Nephron progenitor cell (in vitro differentiated cells): ENCODE measurements at regions not wholly inside any gene's neighbourhood (a gene's known extent, or its start where the extent isn't known, plus 50 kb on each side); places are given as distances from the start of the nearest gene placed in this dataset.

ENCODE experiments used
- DNase-seq: peaks from one replicate; pipeline ENCODE4 v3.0.0; 2021
- H3K27ac Mint-ChIP-seq: 2 replicates; pipeline ENCODE4 v1.8.0; 2021; ENCODE audit warnings: mild to moderate bottlenecking, moderate library complexity, mixed read lengths
- H3K27me3 Mint-ChIP-seq: 2 replicates; pipeline ENCODE4 v1.8.0; 2021; ENCODE audit warnings: mild to moderate bottlenecking, low read depth, mixed read lengths; ENCODE audit not compliant: poor library complexity
- H3K36me3 Mint-ChIP-seq: 2 replicates; pipeline ENCODE4 v1.8.0; 2021; ENCODE audit warnings: low read depth, mixed read lengths
- H3K4me1 Mint-ChIP-seq: 2 replicates; pipeline ENCODE4 v1.8.0; 2021; ENCODE audit warnings: mixed read lengths
- H3K4me3 Mint-ChIP-seq: 2 replicates; pipeline ENCODE4 v1.8.0; 2021; ENCODE audit warnings: mild to moderate bottlenecking, moderate library complexity, mixed read lengths
- H3K9me3 Mint-ChIP-seq: 2 replicates; pipeline ENCODE4 v1.8.0; 2021; ENCODE audit warnings: mild to moderate bottlenecking, moderate library complexity, mixed read lengths
- CTCF ChIP-seq: fragments of 200-600 bp; sonication (generic); IDR thresholded peaks from 2 replicates; pipeline ENCODE4 v1.5.0; 2021; ENCODE audit warnings: antibody characterized with exemption

DNA sequence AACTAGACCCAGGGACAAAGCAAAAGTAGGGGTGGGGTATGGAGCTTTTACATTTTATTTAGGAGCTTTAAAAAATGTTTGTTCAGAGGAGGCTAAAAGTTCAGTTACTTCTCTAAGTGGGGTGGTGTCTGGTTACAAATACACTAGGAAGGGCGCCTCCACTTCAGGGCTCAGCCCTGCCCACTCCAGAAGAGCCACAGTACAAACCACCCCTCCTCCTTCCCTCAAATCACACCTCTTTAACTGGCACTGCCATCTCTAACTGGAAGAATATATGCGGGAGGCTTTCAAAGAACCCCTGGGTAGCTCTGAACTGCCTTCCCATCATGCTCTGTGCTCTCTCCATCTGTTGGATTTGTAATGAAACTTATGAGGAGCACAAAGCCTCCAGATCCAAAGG is 98.8 kb upstream of the NFIB start:
- H3K9me3 Mint-ChIP-seq, result peaks cover 11% of the 10 kb centered on the region
- H3K36me3 Mint-ChIP-seq, result no peaks in the 10 kb centered on the region
- TF ChIP-seq CTCF, result no peak
- H3K4me3 Mint-ChIP-seq, result no peak overlapping the region
- peaks cover 20% of the 10 kb centered on the region for H3K4me1 Mint-ChIP-seq
- H3K27me3 Mint-ChIP-seq, result peaks cover 3% of the 10 kb centered on the region
- DNase-seq, result no peak
- peak overlapping the region; percentile 44 for H3K27ac Mint-ChIP-seq

DNA sequence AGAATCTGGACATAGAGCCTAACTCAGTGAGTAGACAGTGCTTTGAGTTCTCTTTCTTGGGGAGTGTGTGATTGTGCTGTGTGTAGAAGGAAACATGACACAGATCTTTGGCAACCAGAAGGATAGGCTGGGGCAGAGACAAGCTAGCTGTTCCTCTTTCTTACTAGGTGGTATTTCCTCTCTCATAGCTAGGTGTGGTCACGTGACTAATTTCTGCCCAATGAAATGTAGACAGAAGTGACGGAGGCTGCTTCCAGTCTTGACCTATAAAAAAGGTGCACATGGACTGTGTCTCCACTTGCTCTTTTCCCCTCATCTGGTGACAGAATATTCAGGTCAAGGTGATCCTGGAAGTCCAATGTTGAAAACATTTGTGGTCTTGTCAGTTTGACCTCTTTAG is 92.5 kb upstream of the NFIB start:
- DNase-seq, result no peak
- H3K4me3 Mint-ChIP-seq, result no peak overlapping the region
- no peaks in the 10 kb centered on the region for H3K27me3 Mint-ChIP-seq
- no peaks in the 10 kb centered on the region for H3K36me3 Mint-ChIP-seq
- H3K27ac Mint-ChIP-seq, result no peak overlapping the region
- H3K9me3 Mint-ChIP-seq, result no peaks in the 10 kb centered on the region
- no peak for TF ChIP-seq CTCF
- H3K4me1 Mint-ChIP-seq, result peaks cover 8% of the 10 kb centered on the region

DNA sequence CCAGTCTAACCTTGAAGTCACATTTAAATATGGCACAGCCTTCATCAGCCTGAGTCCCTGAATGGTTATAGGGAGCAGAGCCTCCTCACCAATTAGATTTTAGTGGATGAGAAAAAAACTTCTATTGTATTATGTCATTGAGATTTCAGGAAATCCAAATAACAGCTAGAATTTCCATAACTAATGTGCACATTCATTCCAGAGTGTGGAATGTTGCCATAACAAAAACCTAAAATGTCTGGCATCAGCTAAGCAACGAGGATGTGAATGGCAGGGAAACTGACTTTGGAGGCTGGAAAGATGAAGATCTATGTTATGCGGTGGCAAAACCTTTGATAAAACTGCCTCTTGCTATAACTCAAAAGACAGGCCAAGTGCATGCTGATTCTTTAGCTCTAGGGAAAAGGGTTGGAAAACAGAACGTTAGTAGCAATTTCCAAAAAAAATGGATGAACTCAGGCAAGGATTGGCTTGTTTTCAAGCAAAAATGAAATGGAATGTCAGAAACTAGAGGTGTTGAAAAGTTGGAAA is 91.3 kb upstream of the NFIB start:
- H3K27ac Mint-ChIP-seq, result no peak overlapping the region
- H3K9me3 Mint-ChIP-seq, result no peaks in the 10 kb centered on the region
- DNase-seq, result no peak
- no peaks in the 10 kb centered on the region for H3K36me3 Mint-ChIP-seq
- H3K4me1 Mint-ChIP-seq, result peaks cover 3% of the 10 kb centered on the region
- H3K4me3 Mint-ChIP-seq, result no peak overlapping the region
- TF ChIP-seq CTCF, result no peak
- H3K27me3 Mint-ChIP-seq, result no peaks in the 10 kb centered on the region

DNA sequence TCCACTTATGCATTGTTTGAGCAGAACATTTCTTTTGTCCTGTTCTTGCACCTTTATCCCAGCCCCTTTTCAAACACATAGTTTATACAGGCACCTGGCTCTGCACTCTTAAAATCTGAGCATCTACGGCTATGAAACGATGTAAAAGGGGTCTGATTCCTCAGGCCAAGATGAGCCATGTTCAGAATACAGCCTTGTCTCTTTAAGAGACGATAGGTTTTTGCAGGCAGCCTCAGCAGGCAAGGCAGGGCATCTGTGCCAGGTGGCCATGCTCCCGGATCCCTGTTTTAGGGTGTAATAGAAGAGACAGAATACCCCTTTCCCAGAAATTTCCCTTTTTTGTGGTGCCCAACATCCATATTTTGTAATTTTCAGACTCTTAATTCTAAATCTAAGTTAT is 89.1 kb upstream of the NFIB start:
- TF ChIP-seq CTCF, result no peak
- Mint-ChIP-seq H3K4me3 (no peak overlapping the region), H3K4me1 (no peaks in the 10 kb centered on the region), H3K9me3 (no peaks in the 10 kb centered on the region), H3K27me3 (no peaks in the 10 kb centered on the region), H3K27ac (no peak overlapping the region), H3K36me3 (no peaks in the 10 kb centered on the region)
- DNase-seq, result no peak

DNA sequence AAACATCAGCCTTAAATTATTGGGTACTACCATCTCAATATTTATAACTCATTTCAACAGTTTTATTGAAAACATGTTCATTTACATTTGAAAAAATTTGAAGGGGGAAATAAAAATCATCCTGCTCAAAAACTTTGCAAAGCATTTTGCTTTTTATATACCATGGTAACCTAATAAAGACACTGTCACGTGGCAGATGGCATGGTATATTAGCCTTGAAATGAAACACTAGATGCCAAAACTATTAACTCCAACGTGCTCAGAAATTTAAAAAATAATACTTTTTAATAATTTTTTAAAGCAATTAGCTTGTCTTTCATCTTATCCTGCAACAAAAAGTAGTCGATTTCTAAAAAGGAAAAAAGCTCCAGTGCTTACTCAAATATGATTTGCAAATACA is 88.6 kb upstream of the NFIB start:
- no peak overlapping the region for H3K27ac Mint-ChIP-seq
- H3K27me3 Mint-ChIP-seq, result no peaks in the 10 kb centered on the region
- no peaks in the 10 kb centered on the region for H3K4me1 Mint-ChIP-seq
- H3K36me3 Mint-ChIP-seq, result no peaks in the 10 kb centered on the region
- no peak for TF ChIP-seq CTCF
- no peak for DNase-seq
- no peak overlapping the region for H3K4me3 Mint-ChIP-seq
- no peaks in the 10 kb centered on the region for H3K9me3 Mint-ChIP-seq

- Mint-ChIP-seq H3K4me1 (no peaks in the 10 kb centered on the region), H3K27me3 (no peaks in the 10 kb centered on the region), H3K27ac (no peak overlapping the region), H3K4me3 (no peak overlapping the region), H3K9me3 (no peaks in the 10 kb centered on the region), H3K36me3 (no peaks in the 10 kb centered on the region)
- TF ChIP-seq CTCF, result no peak
- DNase-seq, result no peak
These were observed 88.0 kb upstream of the NFIB start for GRCh38 chr9:14401911-14402310.
